ENCODE measurements at regions not wholly inside any gene's neighbourhood (a gene's known extent, or its start where the extent isn't known, plus 50 kb on each side); places are given as distances from the start of the nearest gene placed in this dataset.
"Not testable (repeated sequence)": the region's sequence is repeated elsewhere in the genome, so short reads cannot be mapped to it uniquely, and the experiment has no call there.

DNA sequence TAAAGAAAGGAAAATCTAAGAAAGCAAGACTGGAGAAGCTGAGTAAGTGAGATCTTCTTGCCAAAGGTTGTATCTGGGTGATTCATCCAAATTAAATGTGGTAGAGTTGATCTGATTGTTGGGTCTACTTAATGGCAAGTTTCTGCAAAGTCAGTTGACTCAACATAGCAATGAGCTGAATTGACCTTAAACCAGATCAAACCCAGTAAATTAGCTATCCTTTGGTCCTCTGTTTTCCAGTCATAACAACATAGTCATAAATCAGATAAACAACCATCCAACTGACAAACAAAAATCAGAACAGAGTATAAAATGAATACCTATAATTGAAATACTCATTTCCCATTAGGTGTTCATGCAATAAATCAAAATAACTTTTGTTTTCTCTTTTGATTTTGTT is 142.6 kb upstream of the CFAP20DC start:
- DNase-seq (ENCODE audit: low spot score): peak; percentile 64

DNA sequence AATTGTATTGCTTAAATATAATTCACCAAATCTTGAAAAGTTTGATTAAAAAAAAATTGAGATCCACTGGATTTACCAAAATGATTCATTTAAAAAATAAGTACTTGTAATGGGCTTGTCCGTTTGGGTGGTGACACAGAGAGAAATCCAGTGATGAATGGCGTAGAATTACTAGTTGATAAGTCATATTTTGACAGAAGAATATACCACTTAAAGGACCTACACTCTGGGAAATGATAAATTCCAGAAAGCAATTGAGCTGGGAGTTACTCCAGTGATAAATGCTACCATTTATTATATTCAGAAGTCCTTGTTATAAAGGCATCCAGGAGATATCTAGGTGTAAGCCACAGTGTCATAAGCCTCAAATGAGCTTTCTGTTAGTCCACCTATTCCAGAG is 141.8 kb upstream of the CFAP20DC start:
- DNase-seq (ENCODE audit: low spot score): no peak

DNA sequence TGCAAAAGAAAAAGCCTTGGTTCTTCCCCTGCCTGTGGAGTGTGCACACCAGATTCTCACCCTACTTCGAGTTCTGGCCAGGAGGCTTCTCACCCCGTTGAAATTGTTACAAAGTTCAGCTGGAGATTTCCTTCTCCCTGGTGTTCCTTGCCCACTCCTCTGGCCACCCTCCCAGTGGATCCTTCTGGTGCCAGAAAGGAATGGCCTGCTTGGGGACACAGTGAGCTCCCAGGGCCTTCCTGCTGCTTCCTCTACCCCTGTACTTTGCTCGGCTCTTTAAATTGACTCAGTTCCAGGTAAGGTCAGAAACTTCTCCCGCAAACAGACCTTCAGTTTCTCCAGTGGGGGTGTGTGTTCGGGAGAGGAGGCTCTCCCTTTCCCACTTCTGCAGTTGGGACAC is 140.1 kb upstream of the CFAP20DC start:
- no peak for DNase-seq (ENCODE audit: low spot score)

DNA sequence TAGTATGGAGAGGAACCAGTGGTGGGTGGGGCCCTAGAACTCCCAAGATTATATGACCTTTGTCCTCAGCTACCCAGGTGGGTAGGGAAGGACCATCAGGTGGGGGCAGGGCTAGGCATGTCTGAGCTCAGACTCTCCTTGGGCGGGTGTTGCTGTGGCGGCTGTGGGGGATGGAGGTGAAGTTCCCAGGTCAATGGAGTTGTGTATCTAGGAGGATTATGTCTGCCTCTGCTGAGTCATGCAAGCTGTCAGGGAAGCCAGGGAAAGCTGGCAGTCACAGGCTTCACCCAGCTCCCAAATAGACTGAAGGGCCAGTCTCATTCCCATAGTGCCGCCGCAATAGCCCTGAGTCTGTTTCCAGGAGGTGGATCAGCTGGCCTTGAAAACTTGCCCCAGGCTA is 139.7 kb upstream of the CFAP20DC start:
- no peak for DNase-seq (ENCODE audit: low spot score)

DNA sequence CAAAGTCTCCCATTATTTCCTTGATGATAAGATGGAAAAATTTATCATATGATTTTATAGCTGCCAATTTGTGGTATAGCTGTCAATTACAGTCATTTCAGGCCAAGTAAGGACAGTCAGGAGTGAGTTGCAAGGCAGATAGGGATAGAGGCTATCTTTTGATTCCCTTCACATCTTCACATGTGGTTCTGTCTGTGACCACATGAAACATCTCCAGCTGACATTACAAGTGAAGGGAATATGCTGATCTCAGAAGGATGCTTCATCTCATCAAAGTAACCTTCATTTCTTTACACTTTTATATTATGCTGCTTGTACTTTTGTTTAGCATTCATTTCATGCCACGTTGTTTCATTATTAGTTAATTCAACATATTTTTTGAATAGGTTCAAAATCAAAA is 136.9 kb upstream of the CFAP20DC start:
- DNase-seq (ENCODE audit: low spot score): no peak

DNA sequence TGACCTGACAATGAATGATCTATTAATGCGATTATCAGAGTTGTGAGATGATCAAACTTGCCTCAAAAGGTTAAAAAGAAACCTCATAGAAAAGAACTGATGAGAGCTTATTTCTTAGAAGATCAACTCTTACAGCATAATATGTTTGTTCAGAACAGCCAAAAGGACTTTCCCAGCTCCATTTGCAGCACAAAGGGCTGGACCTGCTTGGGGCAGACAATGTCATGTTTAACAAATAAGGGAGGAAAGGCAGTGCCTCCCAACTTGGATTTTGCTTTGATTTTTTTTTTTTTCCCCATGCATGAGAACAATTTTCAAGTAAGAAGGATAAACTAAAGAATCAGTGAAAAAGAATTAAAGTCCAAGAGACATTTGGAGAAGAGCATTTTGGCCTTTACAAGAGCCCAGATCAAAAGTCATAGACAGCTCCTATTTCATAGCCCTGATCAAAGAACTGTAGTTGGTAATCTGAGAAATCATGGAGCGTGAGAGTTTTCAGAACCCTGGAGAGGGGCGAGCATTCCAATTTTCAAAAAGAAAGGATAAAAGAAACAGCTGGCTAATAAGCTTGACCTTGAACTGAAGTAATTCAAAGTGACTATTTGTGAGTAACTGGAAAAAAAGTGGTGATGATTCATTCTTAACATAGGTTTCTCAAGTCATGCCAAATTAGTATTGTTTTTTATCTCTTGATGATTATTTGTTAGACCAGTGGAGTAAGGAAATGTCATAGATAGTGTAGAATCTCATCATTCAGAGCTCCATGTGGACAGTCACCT is 136.0 kb upstream of the CFAP20DC start:
- peak; percentile 40 for DNase-seq (ENCODE audit: low spot score)

DNA sequence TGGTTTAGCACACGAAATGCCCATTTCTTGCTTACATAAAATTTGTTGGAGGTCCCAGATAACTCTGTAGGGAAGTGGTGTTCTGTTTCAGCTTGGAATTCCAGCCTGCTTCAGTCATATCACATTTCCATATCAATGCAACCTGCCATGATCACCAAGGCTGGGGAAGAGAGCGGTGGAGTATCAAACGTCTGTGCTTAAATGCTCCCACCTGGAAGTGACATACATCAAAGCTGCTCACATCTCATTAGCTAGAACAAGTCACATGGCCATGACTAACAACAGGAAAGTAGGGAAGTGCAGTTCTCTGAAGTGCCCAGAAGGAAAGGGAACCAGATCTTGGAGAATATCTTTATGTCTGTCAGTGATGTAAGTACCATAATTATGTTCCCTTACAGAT is 130.2 kb upstream of the CFAP20DC start:
- DNase-seq (ENCODE audit: low spot score): no peak

DNA sequence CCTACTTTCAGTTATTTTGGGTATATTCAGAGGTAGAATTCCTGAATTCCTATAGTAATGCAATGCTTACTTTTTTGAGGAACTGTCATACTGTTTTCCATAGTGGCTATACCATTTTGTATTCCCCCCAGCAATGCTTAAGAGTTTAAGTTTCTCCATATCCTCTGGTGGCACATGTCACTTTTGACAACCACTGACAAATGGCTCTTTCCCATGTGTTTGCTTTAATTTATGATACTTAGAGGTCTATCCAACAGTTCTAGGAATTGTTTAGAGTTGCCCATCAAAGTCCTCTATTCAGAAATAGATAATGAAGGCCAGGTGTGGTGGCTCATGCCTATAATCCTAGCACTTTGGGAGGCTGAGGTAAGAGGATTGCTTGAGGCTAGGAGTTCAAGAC is 128.9 kb upstream of the CFAP20DC start:
- DNase-seq (ENCODE audit: low spot score): no peak

DNA sequence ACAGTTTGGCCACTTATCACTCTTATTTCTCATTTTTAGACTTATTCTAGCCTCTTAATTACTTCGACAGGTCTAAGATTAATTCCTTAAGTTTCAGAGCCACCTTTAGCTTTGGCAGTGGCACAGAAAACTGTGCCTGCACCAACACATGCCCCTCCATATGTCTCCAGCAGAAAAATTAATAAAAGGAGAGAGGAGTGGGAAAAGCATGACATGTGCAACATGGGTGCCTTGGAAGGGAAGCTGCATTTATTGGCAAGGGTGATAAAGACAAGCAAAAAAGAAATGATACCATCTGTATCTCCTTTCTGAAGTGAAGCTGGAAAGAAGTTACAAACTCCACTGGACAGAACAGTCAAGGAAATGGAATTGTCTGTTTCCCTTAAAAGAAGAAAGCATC is 121.7 kb upstream of the CFAP20DC start:
- DNase-seq (ENCODE audit: low spot score): no peak

DNA sequence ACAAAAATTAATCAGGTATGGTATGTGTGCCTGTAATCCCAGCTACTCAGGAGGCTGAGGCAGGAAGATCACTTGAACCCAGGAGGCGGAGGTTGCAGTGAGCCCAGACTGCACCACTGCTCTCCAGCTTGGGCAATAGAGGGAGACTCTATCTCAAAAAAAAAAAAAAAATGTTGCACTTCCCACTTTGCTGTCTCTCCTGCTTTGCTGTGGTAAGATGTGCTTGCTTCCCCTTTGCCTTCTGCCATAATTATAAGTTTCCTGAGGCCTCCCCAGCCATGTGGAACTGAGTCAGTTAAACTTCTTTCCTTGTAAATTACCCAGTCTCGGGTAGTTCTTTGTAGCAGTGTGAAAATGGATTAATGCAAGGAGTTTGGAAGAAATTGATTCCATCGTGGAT is 120.3 kb upstream of the CFAP20DC start:
- DNase-seq (ENCODE audit: low spot score): not testable (repeated sequence)

DNA sequence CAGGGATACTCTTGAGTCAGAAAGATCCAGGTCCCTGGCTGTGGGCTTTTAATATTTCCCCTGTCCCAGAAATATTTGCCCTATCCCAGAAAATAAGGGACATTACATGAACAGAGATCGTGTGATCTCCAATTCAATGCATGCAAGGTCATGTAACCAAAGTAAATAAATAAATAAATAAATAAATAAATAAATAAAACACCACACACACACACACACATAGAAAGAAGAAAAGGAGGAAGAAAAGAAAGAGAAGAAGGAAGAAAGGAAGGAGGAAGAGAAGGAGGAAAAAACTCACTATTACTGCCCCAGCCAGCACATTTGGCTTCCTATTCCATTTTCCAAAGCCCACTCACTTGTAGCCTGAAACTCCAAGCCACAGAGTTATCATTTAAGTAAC is 117.9 kb upstream of the CFAP20DC start:
- no peak for DNase-seq (ENCODE audit: low spot score)

DNA sequence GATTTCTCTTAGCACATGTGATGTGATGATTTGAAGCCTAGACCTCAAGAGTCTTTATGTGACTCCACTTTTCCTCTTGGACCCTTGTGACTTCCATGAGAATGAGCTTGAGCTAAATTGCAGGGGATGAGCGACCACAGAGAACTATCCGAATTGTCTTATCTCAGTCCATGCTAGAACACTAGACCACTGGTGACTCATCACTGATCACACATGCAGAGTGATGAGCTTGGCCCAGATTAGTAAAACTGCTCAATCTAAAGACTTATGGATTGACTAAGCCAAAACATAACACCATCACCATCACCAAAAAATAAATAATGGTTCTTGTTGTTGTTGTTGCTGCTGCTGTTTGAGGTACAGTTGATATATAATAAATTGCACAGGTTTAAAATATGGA is 114.1 kb upstream of the CFAP20DC start:
- DNase-seq (ENCODE audit: low spot score): no peak

DNA sequence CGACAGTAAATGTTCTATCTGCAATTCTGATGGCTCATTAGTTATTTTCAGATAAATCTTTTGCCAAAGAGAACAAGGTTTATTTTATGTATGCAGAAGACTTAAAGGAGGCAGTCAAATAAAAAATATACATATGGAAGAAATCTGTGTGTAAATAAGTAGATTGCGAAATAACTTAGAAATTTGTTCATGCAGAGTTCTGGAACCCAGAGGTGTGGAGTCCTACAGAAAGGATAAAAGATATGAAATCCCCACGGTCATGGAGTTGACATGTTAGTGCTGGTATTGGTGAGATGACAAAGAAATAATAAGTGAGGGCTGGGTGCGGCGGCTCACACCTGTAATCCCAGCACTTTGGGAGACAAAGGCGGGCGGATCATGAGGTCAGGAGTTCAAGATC is 111.2 kb upstream of the CFAP20DC start:
- DNase-seq (ENCODE audit: low spot score): no peak

DNA sequence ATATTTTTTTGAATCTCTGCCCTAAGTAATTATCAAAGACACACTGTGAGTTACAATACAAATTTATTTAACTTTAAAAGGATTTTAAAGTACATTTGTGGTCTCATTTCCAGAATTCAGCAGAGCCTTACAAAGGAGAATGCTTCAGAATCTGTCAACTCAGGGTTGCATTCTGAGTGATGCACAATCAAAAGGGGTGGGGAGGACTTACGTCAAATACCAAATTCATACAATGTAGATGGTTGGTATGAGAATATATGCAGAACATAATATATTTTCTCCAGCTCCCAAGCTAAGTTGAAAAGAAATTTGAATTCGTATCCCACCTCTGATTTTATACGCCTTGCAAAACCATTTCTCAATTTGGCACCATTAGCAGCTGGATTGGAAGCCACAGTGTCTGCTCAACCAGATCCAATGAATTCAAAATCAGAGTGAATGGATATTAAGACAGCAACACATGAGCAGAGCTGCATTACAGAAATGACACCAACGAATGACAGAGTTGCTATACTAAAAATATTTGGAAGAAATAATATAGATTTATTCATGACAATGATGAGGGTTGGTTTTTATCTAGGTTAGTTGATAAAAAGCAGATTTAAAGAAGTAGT is 110.4 kb upstream of the CFAP20DC start:
- no peak for DNase-seq (ENCODE audit: low spot score)

DNA sequence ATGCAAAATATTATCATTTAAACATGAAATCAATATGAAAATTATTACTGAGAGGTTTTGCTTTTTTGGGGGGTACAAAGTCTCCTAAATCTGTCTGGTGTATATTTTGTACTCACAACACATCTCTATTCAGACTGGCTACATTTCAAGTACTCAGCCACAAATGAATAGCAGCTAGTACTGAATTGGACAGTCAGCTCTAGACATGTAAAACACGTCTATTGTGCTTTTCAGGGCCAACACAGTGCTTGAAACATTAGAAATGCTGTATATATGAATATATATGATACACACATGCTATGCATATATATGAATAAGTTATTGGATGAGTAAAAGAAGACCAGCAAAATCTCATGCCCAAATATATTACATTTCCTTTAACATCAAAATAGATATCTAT is 103.8 kb upstream of the CFAP20DC start:
- DNase-seq (ENCODE audit: low spot score): no peak

DNA sequence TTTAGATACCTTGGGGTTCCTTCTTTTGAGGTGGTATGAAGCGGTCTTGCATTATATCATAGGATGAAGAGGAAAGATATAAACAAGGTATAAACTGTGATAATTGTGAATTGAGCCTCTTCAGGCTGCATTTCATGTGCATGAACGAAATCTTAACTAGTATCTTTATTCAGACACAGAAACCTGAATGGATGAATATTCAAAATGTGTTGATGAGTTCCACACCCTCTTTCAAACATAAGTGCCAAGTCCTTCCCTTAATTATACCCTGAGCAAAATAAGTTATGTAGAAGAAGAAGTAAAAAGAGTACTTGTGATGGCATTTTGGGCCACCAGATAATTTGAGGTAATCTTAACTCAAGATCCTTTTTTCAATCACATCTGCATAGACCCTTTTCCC is 103.1 kb upstream of the CFAP20DC start:
- DNase-seq (ENCODE audit: low spot score): no peak

DNA sequence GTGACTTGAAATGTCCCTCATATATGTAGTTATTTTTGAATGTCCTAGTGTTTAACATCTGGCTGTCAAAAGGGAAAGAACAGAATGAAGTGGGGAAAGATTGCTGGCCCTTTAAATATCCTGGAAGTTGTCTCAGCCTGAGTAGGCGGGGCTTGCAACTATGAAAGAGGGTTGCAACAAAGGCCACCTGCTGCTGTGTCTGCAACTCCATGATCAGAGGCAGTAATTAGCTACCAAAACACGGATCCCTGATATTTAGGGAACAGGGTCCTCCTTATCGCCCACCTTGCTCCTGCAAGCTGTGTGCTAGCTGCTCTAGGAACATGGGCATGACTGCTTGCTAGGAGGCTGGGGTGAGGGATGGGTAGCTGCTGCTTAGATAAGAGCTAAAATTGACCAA is 100.2 kb upstream of the CFAP20DC start:
- DNase-seq (ENCODE audit: low spot score): no peak

DNA sequence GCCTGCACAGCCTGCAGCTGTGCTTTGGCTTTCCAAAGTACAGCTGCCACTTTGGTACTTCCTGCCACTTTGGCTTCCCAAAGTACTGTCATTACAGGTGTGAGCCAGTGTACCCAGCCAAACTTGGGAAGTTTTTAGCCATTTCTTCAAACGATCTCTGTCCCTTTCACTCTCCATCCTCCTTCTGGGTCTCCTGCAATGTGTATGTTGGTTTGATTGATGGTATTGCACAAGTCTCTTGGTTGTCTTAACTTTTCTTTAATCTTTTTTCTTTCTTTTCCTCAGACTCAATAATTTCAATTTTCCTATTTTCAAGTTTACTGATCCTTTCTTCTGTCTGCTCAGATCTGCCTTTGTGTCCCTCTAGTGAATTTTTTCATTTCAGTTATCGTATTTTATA is 99.3 kb upstream of the CFAP20DC start:
- DNase-seq (ENCODE audit: low spot score): no peak

DNA sequence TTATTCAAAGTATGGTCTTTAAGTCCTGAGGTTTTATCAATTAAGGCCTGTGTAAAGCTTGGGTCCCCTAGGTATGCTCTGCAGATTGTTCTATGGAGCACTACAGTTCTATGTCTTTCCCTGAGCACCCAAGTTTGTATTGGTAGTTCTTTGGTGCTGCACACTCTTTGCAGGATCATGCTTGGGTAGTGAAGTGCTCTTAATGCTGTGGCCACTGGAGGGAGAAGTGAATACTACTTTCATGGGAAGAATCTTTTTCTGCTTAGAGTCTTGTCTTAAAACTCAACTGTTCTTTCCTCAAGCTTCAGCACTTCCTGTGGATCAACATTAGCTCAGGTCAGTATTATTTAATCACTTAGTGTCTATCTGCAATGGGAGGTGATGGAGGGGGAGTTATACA is 93.6 kb upstream of the CFAP20DC start:
- no peak for DNase-seq (ENCODE audit: low spot score)

DNA sequence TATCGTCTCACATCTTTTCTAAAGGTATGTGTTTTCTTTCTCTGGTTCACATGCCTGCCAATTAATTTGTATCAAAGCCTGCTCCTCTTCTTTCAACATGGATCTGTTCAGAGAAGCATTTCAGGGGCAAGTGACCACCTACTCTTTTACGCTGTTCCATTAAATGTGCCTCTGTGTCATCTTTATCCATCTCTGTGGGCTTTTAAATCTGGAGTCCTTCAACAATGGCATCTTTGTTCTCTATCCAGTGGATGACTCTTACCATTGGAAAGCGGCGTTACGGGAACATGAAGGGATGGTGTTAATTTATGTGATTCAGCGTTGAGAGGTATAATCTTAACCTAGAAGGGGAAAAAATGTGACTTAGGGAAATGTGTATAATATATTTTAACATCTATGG is 92.7 kb upstream of the CFAP20DC start:
- DNase-seq (ENCODE audit: low spot score): no peak

DNA sequence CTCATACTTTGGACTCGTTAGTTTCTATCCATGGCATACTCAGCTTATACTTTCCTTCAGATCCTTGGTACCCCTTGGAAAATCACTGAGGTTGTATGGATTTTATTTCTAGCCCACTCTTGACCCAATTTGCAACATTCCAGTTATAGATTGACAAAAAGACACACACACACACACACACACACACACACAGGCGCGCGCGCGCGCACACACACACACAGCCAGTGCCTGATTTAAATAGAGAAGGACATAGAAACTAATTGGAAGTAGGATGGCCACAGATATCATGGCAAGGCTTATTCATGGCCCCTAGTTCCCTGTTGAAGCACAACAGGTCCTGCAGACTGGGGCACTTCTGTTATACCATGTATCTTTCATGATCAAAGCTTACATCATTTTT is 89.1 kb upstream of the CFAP20DC start:
- no peak for DNase-seq (ENCODE audit: low spot score)

DNA sequence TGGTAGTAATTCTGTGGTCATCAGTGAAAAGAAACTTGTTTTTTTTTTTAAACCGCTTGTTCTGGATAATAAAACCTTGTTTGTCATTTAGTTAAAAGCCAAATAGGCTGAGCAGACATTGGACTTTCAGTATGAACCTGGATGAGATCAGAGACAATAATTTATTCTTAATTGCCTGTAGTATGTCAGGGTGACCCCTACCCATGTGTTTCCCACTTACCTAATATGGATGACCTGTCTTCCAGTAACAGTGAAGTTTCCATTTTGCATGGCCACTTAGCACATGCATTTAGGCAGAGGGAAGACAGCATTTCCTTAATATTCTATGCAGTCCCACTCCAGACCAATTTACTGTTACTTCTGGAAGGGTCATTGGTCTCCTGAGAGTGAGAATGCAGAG is 87.6 kb upstream of the CFAP20DC start:
- no peak for DNase-seq (ENCODE audit: low spot score)

DNA sequence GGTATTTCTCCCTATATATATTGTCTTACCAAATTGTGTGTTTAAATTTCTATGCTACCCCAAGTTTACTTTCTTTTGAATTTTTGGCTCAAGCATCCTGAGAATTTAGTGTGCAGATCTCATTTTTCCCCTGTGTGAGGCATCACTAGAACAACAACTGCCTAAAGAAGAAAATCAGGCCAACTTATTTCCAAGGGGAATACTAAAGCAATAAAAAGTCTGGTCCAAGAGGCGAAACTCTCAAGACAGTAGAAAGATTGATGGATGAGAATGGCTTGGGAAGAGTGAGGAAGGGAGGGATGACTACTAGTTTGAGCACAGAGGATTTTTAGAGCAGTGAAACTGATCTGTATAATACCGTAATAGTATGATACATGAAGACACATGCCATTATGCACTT is 86.3 kb upstream of the CFAP20DC start:
- no peak for DNase-seq (ENCODE audit: low spot score)

DNA sequence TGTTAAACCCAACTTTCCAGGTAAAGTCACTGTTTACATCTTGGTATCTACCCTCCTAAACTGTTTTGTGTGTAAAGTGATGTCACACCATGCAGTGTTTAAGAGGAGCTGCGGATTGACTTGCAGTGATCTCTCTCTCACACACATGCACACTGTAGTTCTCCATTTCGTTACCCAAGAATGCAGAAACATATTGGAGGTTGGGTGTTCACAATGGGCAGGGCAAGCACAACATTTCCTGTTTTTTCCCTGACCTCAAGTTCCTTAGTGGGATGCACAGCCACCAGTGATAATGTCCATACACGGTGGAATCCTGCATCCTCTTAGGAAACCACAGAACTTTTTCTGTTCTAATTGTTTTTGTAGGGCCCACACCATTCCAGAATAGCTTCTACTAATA is 85.3 kb upstream of the CFAP20DC start:
- DNase-seq (ENCODE audit: low spot score): no peak

All from AG20443 (cell line).